ENCODE measurements at regions not wholly inside any gene's neighbourhood (a gene's known extent, or its start where the extent isn't known, plus 50 kb on each side); places are given as distances from the start of the nearest gene placed in this dataset.

DNA sequence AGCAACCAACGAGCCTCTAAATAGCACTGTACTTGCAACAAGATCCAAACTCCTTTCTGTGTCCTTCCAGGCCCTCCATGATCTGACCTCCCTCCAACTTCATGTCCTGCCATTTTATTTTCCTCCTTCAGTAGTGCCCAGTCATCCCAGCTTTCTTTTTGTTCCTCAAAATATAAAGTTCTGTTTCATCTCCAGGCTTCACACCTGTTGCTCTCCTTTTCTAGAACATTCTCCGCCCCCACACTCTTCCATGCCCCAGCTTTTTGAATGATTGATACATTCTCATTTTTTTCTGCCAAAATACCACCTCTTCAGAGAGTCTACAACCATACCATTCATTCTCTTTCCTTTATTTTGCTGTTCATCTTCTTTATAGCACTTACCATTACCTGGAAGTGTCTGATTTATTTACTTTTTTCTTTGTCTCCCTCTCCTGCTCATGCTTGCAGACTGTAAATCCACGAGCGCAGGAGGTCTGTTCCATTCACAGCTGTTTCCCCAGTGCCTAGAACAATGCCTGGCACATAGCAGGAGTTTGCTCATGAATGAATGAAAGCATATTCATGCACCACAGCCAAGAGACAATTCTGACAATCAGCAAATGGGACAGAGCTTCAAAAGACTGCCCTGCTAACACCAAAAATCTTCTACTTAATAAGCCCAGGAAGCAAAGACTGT lies 296.4 kb downstream of the RPAP3 start:
- no peak for TF ChIP-seq POLR2AphosphoS5 (IDR thresholded peaks at IDR 0.05; ENCODE audit: low read depth, low read length)
- TF ChIP-seq, protein P1, sequence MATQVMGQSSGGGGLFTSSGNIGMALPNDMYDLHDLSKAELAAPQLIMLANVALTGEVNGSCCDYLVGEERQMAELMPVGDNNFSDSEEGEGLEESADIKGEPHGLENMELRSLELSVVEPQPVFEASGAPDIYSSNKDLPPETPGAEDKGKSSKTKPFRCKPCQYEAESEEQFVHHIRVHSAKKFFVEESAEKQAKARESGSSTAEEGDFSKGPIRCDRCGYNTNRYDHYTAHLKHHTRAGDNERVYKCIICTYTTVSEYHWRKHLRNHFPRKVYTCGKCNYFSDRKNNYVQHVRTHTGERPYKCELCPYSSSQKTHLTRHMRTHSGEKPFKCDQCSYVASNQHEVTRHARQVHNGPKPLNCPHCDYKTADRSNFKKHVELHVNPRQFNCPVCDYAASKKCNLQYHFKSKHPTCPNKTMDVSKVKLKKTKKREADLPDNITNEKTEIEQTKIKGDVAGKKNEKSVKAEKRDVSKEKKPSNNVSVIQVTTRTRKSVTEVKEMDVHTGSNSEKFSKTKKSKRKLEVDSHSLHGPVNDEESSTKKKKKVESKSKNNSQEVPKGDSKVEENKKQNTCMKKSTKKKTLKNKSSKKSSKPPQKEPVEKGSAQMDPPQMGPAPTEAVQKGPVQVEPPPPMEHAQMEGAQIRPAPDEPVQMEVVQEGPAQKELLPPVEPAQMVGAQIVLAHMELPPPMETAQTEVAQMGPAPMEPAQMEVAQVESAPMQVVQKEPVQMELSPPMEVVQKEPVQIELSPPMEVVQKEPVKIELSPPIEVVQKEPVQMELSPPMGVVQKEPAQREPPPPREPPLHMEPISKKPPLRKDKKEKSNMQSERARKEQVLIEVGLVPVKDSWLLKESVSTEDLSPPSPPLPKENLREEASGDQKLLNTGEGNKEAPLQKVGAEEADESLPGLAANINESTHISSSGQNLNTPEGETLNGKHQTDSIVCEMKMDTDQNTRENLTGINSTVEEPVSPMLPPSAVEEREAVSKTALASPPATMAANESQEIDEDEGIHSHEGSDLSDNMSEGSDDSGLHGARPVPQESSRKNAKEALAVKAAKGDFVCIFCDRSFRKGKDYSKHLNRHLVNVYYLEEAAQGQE (IDR thresholded peaks at IDR 0.05; ENCODE audit: insufficient read depth in 1 of 2, low read depth in 2 of 2, low read length in 2 of 2): no peak
- no peak for TF ChIP-seq SIN3A (IDR thresholded peaks at IDR 0.05; ENCODE audit: borderline replicate concordance, insufficient read depth, low read length)
